ENCODE measurements at regions not wholly inside any gene's neighbourhood (a gene's known extent, or its start where the extent isn't known, plus 50 kb on each side); places are given as distances from the start of the nearest gene placed in this dataset.
"Not testable (repeated sequence)": the region's sequence is repeated elsewhere in the genome, so short reads cannot be mapped to it uniquely, and the experiment has no call there.

GRCh38 chr5:159657298-159657697, 259.0 kb upstream of the ADRA1B start:
- no peak for DNase-seq

DNA sequence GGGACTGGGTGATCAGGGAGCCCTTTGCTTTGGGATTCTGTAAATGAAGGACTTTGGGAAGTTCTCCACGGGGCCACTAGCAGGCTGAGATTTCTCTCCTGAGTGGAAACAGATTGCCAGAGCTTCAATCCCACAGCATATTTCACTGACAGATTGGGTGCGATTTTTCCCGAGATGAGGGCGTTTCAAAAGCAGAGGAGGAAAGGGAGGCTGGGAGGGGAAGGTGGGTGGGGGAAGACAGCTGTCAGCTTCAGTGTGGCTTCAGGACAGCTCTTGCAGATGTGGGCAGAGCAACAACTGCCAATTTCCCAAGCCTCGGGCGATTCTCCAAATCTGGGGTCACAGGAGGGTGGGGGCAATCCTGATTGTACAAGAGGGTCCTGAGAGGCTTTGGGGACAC, 258.5 kb upstream of the ADRA1B start:
- no peak for DNase-seq

DNA sequence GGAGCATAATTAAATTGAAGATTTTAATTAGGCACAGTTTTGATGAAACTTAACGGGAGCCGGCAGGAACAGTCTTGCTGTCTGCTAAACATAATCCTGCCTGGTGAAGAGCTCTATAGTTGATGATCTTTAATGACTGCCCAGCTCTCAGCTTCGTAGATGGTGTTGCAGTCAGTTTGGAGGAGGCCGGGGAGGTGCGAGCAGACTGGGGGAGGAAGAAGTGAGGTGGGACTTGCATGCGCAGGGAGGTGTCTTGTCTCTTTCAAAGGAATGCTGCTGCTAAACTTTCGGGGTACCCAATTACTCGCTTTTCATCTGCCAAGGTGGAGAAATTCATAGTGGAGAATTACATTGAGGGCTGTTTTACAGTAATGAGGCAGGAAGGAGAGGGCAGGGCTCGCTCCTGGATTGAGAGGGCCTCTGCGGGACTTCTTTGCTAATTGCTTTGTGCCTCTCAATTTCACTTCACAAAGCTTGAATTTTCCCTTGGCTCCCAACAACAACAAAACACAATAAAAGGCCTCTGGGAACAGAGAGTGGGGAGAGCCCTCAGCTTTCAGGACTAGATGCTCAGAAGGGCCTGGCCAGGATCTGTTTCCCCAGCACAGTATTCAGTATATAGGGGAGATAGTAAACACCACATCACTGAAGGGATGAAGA, 257.9 kb upstream of the ADRA1B start:
- DNase-seq = no peak

DNA sequence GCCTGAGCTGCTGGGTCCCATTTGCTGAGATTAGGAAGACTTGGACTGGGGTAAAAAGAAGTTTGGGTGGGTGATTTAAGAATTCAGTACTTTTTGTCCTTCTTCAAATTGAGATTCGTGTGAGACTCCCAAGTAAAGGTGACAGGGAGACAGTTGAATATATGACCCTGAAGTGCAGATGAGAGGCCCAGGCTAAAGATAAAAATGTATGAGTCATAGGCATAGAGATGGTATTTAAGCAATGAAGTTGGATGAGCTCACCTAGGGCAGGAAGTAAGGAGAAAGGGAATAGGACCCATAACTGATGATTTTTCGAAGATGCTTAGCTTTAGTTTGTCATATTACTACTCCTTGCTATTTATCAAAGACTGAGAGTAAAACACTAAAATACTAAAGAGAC, 255.9 kb upstream of the ADRA1B start:
- no peak for DNase-seq

- DNase-seq = no peak
Measured at GRCh38 chr5:159663986-159664385, 252.3 kb upstream of the ADRA1B start.

GRCh38 chr5:159667286-159667685, 249.0 kb upstream of the ADRA1B start:
- no peak for DNase-seq

DNA sequence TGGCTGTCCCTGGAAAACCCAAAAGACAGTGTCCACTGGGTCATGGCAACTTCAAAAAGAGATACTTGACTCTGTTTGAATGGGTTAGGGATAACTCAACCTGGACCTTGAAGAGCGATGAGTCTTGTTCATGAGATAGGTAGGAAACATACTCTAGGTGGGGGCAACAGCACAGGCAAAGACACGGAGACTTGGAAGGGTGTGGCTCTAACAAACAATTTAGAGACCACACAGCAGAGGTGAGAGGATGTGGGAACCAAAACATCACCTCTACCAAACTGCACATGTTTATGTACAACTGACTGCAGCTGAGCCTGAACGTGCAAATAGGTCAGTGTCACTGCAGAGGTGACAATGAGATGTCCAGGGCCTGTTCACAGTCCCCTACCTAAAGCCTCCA, 247.7 kb upstream of the ADRA1B start:
- DNase-seq = no peak

- no peak for DNase-seq
Measured at GRCh38 chr5:159669559-159669958, 246.7 kb upstream of the ADRA1B start.

DNA sequence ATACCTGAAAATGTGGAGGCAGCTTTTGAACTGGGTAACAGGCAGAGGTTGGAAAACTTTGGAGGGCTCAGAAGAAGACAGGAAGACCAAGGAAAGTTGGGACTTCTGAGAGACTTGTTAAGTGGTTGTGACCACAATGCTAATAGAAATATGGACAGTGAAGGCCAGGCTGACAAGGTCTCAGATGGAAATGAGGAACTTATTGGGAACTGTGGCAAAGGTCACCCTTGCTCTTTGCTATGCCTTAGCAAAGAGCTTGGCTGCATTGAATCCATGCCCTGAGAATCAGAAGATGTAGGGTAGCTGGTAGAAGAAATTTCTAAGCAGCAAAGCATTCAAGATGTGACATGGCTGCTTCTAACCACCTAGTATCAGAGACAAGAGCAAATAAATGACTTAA, 244.4 kb upstream of the ADRA1B start:
- DNase-seq = no peak

- no peak for DNase-seq
Measured at GRCh38 chr5:159673538-159673937, 242.7 kb upstream of the ADRA1B start.

GRCh38 chr5:159678657-159679392, 237.5 kb upstream of the ADRA1B start:
- DNase-seq = no peak

DNA sequence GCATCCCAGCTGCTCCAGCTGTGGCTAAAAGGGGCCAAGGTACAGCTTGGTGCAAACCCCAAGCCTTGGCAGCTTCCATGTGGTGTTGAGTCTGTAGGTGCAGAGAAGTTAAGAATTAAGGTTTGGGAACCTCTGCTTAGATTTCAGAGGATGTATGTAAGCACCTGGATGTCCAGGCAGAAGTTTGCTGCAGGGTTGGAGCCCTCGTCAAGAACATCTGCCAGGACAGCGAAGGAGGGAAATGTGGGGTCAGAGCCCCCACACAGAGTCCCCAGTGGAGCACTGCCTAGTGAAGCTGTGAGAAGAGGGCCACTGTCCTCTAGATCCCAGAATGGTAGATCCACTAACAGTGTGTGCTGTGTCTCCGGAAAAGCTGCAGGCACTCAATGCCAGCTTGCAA, 236.2 kb upstream of the ADRA1B start:
- no peak for DNase-seq

DNA sequence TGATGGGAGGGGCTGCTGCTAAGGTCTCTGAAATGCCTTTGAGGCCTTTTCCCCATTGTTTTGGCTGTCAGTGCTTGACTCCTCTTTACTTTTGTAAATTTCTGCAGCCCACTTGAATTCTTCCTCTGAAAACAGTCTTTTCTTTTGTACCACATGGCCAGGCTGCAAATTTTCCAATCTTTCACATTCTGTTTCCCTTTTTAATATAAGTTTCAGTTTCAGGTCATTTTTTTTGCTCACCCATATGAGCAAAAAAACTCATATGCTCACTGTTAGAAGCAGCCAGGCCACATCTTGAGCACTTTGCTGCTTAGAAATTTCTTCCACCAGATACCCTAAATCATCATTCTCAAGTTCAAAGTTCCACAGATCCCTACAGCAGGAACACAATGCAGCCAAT, 234.6 kb upstream of the ADRA1B start:
- no peak for DNase-seq

GRCh38 chr5:159682623-159683022, 233.7 kb upstream of the ADRA1B start:
- no peak for DNase-seq

GRCh38 chr5:159687892-159688291, 228.4 kb upstream of the ADRA1B start:
- not testable (repeated sequence) for DNase-seq

GRCh38 chr5:159695741-159696294, 220.5 kb upstream of the ADRA1B start:
- DNase-seq = no peak

DNA sequence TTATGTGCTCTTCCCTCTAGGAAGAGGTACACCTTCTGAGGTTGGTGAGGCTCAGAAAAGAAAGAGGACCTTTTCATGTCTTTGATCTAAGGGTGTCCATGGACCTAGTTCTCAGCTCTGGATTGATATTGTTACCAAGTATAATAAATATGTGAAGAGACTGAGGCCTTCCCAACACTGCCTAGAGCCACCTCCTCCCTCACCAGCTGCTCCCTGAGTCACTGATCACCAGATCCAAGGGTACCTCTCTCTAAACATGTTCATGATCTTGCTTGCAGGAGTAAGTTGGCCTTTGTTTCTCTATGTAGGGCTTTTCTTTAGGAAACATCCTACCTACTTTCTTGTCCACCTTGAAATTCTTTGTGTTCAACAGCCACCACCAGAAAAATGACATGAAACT, 218.8 kb upstream of the ADRA1B start:
- DNase-seq = no peak

DNA sequence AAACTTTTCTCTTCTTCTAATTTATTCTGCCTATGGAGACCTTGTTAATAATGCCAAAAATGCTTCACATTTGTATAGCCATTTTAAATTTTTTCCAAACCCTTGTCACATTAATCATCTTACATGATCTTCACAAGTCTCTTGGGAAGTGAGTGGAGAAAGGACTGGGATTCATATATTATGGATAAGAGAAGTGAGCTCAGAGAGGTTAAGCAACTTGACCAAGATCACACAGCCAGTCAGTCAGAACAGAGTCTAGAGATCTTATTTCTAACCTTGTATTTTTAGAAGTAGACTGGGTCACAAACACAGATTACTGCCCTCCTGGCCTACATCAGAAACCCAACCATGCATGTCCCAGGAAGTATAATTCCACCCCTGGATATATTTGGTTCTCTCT, 218.0 kb upstream of the ADRA1B start:
- DNase-seq = no peak

- no peak for DNase-seq
Measured at GRCh38 chr5:159700016-159700415, 216.3 kb upstream of the ADRA1B start.

DNA sequence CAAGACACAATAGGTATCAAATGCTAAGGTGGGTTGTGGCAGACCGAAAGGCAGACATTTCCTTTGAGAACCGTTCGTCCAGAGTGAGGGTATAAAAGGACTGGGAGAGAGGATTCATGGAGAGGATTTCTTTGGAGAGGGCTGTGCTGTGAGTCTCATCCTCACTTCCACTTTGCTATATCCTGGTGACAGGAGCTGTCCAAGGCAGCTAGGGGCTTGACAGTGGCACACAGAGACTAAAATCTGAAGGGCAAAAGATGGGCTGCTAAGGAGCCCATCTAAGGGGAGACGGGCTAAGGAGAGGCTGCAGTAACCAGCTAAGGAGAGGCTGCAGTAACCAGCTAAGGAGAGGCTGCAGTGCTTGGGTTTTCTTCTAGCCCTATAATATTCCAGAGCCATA, 214.0 kb upstream of the ADRA1B start:
- DNase-seq = no peak

GRCh38 chr5:159702826-159703225, 213.5 kb upstream of the ADRA1B start:
- DNase-seq = no peak

GRCh38 chr5:159704160-159704559, 212.1 kb upstream of the ADRA1B start:
- no peak for DNase-seq

- DNase-seq = no peak
Measured at GRCh38 chr5:159705948-159706347, 210.3 kb upstream of the ADRA1B start.

GRCh38 chr5:159708090-159708489, 208.2 kb upstream of the ADRA1B start:
- DNase-seq = no peak

Data from T-helper 9 cell (primary cell).